ENCODE measurements at regions not wholly inside any gene's neighbourhood (a gene's known extent, or its start where the extent isn't known, plus 50 kb on each side); places are given as distances from the start of the nearest gene placed in this dataset.

- TF ChIP-seq CTCF (IDR thresholded peaks at IDR 0.05; ENCODE audit: low read depth, low read length), result no peak
- no peak for TF ChIP-seq EZH2phosphoT487 (IDR thresholded peaks at IDR 0.05; ENCODE audit: low read depth)
These were observed 85.2 kb upstream of the VPREB1 start for GRCh38 chr22:22159384-22159783.
